GM19238 (cell line): ENCODE measurements at regions not wholly inside any gene's neighbourhood (a gene's known extent, or its start where the extent isn't known, plus 50 kb on each side); places are given as distances from the start of the nearest gene placed in this dataset.

ENCODE experiments used
- DNase-seq: peaks from one replicate; pipeline ENCODE4 v3.0.0; 2011; ENCODE audit warnings: low spot score; ENCODE audit not compliant: insufficient read length

GRCh38 chrX:20481632-20482031, 214.9 kb upstream of the RPS6KA3 start:
- DNase-seq, result no peak

GRCh38 chrX:20479896-20480295, 213.2 kb upstream of the RPS6KA3 start:
- no peak for DNase-seq

GRCh38 chrX:20479048-20479447, 212.3 kb upstream of the RPS6KA3 start:
- no peak for DNase-seq

GRCh38 chrX:20477836-20478524, 211.3 kb upstream of the RPS6KA3 start:
- DNase-seq, result no peak

- no peak for DNase-seq
These were observed 210.5 kb upstream of the RPS6KA3 start for GRCh38 chrX:20477219-20477618.

- no peak for DNase-seq
These were observed 206.0 kb upstream of the RPS6KA3 start for GRCh38 chrX:20472620-20473258.

GRCh38 chrX:20472148-20472547, 205.4 kb upstream of the RPS6KA3 start:
- DNase-seq, result no peak

GRCh38 chrX:20471483-20471882, 204.8 kb upstream of the RPS6KA3 start:
- DNase-seq, result no peak

GRCh38 chrX:20463296-20464075, 196.8 kb upstream of the RPS6KA3 start:
- no peak for DNase-seq

GRCh38 chrX:20461576-20461975, 194.9 kb upstream of the RPS6KA3 start:
- DNase-seq, result no peak

- DNase-seq, result no peak
These were observed 194.3 kb upstream of the RPS6KA3 start for GRCh38 chrX:20461002-20461401.

- no peak for DNase-seq
These were observed 193.0 kb upstream of the RPS6KA3 start for GRCh38 chrX:20459410-20460350.

- no peak for DNase-seq
These were observed 190.3 kb upstream of the RPS6KA3 start for GRCh38 chrX:20456971-20457370.

GRCh38 chrX:20455001-20455400, 188.3 kb upstream of the RPS6KA3 start:
- no peak for DNase-seq

- no peak for DNase-seq
These were observed 187.4 kb upstream of the RPS6KA3 start for GRCh38 chrX:20454117-20454516.

- no peak for DNase-seq
These were observed 185.8 kb upstream of the RPS6KA3 start for GRCh38 chrX:20452487-20452886.

GRCh38 chrX:20451929-20452328, 185.2 kb upstream of the RPS6KA3 start:
- DNase-seq, result no peak

- no peak for DNase-seq
These were observed 178.4 kb upstream of the RPS6KA3 start for GRCh38 chrX:20445109-20445508.

GRCh38 chrX:20442597-20442996, 175.9 kb upstream of the RPS6KA3 start:
- DNase-seq, result peak; percentile 13

- DNase-seq, result no peak
These were observed 174.4 kb upstream of the RPS6KA3 start for GRCh38 chrX:20441123-20441522.

- no peak for DNase-seq
These were observed 172.3 kb upstream of the RPS6KA3 start for GRCh38 chrX:20438871-20439526.
